Activated CD4-positive, alpha-beta T cell treated with anti-CD3 and anti-CD28 coated beads for 24 hours (primary cell): ENCODE measurements at regions not wholly inside any gene's neighbourhood (a gene's known extent, or its start where the extent isn't known, plus 50 kb on each side); places are given as distances from the start of the nearest gene placed in this dataset.
"Not testable (repeated sequence)": the region's sequence is repeated elsewhere in the genome, so short reads cannot be mapped to it uniquely, and the experiment has no call there.

ENCODE experiments used
- DNase-seq, 2 donors: peaks; one replicate each; pipeline ENCODE4 v3.0.0-alpha.2; 2020; ENCODE audit warnings: low read depth in 2 of 2

DNA sequence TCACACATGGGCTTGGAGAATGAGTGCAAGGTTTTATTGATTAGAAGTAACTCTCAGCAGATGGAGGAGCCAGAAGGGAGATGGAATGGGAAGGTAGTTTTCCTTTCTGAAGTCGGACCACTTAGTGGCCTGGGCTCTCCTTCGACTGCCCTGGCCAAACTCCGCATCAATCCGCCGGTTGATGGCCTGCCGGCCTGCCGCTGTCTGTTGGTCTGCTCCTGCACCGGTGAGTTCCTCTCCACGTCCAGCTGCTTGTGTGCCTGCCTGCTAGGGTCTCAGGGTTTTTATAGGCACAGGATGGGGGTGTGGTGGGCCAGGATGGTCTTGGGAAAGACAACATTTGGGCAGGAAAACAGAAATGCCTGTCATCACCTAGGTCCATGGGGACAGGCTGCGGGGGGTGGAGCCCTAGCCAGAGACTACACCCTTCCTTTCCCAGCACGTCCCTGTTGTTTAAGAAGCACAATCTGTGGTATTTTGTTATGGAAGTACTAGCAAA, 837.0 kb downstream of the PDCD6IP start:
- DNase-seq = no peak

DNA sequence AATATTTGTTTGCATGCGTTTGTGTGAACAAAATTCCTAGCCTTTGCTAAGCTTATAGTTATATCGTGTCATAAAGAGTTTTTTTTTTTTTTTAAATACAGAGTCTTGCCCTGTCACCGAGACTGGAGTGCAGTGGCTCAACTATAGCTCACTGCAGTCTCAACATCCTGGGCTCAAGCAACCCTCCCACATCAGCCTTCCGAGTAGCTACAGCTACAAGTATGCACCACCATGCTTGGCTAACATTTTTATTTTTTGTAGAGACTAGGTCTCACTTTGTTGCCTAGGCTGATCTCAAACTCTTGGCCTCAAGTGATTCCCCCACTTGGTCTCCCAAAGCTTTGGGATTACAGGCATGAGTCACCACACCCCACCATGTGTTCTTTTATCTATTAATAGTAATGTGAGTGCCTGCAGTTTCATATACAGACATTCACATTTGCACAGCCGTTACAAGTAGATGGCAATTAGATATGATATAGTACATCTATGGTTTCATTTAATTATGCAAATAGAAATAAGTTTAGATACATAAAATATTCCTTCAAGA, 848.6 kb downstream of the PDCD6IP start:
- no peak for DNase-seq

DNA sequence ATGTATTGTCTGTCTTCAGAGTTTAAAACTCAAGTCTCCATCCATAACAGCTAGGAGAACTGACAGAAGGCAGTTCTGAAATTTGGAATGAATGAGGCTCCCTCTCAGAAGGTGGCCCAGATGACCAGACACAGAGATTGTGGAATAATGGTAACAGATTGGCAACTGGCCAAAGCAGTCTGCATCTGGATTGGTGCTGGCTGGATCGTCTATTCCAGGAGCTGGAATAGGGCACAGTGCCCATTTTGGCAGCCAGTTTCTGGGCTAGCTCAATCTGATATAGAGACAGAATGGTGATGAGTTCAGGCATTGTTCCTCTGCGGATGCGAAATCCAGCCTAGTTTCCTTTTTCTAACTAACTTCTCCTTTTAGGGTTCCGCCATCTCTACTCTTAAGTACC, 851.7 kb downstream of the PDCD6IP start:
- no peak for DNase-seq

DNA sequence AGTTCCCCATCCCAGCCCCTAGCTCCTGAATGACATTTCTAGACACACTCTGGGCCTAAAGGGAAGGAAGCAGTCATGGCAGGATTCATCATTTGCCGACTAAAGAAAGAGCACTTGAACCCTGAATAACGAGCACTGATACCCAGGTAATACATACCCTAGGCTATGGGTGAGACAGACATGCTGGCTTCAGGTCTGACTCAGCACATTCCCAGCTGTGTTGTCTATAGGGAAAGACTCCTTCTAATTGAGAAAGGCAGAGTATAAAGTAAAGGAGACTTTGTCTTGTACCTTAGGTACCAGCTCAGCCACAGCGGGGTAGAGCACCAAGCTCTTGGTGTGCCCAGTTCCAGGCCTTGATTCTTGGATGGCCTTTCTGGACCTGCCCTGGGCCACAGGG, 870.5 kb downstream of the PDCD6IP start:
- DNase-seq = no peak

DNA sequence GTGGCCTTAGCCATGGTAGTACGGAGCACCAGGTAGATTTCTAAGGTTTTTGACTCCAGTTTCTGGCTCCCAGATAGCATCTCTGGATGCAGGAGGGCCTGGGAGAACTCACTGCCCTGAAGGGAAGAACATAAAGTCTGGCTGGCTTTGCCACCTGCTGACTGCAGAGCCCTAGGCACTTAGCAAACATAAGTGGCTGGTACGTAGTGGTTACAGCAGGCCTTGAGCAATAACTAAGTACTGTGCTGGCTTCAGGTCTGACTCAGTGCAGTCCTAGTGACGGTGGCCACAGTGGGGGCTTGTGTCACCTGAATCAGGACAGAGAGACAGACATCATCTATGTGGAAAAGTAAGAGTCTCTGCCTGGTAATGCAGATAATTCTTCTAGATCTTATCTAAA, 871.1 kb downstream of the PDCD6IP start:
- DNase-seq = no peak

DNA sequence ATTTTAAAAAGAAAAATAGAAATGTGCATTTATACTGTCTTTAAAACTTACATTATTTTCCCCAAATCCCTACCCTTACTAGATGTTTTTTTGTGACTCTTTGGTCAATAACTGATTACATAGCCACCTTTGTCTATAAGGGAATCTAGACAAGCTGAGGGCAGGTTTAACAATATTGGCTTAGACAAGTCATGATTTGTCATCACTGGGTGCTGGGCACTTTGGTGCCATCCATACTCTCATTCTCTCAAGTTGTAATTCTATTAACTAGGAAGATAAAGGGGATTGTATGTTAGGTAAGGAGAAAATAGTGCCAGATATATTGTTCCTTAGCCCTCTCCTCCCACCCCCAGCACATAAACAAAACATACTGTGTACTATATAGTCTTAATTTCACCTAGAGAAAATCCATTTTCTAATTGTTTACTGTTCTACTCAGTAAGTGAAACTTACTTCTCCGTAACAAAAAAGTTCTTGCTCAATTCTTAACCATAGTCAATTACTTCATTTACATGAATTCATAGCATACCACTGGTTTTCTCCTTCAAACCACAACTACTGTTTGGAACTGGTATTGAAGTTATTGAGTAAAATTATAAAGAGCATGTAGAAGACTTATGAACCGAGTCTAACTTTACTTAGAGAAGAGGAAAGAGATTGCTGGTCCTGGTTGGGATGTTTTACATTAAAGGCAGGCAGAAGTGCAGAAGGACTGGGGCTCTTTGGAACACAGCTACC, 877.1 kb downstream of the PDCD6IP start:
- no peak for DNase-seq

DNA sequence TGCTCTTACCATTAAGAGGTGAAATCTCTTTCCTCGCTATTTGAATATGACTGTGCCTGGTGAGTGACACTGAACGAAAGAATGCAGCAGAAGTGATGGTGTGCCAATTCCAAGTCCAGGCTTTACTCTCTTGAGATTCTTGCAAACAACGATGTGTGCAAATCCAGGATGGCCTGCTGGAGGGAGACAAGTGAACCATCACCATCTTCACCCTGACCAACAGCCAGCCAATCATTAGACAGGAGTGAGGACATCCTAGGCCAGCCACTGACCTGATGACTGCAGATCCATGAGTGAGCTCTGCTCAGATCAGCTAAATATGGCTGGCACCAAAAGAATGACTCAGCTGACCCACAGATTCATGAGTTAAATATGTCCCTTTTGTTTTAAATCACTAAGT, 878.0 kb downstream of the PDCD6IP start:
- DNase-seq = no peak

DNA sequence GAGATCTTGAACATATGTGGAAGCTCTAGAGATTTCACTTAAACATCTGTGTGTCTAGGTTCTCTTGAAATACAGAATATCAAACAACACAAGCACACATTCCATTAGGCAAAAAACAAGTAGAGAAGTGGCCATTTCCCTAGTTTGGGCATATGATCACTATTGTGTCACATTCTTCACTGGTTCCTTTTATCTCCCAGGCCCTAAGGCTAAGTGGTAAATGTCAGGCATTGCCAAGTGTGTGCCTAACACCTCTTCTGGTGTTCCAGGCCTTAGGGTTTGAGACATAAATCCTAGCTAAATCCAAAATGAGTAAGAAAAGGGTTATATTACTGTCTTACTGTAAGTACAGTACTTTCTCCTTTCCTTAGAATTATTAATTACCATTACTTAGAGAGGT, 880.1 kb downstream of the PDCD6IP start:
- no peak for DNase-seq

DNA sequence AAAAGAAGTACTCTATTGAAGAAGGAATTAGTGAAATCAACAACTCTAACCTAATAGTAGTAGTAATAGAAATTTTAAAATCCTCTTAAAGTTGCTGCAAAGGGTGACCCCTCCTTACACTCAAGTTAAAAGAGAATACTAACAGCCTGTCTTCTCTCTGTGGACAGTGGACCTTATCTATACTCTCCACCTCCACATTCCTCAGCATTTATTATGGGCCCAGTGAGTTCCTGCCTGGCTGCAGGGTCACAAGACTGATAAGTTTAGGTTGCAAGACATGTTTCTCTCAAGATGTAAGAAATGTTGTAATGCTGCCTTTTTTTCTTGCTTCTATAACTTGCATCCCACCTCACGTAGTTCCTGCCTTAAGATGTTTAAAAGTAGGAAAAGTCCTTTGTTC, 880.6 kb downstream of the PDCD6IP start:
- not testable (repeated sequence) for DNase-seq

DNA sequence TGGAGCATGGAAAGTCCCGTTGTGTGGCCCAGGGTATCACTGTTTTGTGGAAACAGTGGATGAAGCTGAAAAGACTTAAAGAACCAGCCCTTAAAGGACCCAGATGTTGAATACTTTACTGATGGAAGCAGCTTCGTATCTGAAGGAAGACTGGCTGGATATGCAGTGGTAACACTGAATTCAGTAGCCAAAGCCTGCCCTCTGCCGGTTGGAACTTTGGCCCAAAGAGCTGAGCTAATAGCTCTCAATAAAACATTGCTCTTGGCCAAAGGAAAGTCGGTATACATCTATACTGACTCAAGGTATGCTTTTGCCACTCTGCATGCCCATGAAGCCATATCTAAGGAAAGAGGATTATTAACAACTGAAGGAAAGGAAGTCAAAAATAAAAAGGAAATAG, 885.4 kb downstream of the PDCD6IP start:
- peak in 1 of 2 donors; percentile 12 for DNase-seq

DNA sequence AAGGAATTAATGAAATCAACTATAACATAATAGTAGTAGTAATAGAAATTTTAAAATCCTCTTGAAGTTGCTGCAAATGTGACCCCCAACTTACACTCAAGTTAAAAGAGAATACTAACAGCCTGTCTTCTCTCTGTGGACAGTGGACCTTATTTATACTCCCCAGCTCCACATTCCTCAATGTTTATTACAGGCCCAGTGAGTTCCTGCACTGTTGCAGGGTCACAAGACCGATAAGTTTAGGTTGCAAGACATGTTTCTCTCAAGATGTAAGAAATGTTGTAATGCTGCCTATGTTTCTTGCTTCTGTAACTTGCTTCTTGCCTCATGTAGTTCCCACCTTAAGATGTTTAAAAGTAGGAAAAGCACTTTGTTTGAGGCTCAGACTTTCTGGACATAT, 888.1 kb downstream of the PDCD6IP start:
- no peak for DNase-seq

DNA sequence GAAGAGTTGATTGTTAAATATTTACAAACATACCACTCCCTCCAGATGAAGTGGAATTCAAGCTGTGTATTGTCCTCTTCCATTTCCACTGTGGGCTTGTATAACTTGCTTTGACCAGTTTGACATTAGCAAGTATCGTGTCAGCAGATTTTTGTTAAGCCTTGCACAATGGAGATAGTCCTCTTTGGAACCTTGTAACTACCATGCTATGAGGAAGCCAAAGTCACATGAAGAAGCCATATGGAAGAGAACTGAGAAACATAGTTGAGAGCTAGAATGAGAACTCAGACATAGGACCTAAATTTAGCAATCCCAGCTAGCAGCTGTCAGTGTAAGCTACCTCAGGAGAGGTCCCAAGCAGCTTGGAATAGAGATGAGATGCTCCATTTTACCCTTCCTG, 889.2 kb downstream of the PDCD6IP start:
- DNase-seq = no peak

DNA sequence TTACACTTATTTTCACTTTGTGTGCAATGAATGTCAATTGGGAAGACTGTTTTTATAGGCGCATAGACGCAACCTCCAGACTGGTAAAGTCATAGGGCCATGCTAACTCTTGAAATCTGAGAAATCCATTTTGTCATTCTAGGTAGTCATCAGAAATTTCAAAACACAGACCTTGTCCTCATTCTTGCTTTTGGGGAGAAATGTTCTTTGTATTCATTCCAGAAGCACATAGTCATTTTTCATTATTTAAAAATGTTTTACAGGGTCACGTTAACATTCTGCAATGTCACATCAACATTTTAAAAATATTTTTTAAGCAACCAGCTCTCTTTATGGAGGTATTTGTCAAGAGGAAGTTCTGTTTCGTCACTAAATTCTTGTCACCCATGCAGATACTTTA, 898.4 kb downstream of the PDCD6IP start:
- DNase-seq = no peak

DNA sequence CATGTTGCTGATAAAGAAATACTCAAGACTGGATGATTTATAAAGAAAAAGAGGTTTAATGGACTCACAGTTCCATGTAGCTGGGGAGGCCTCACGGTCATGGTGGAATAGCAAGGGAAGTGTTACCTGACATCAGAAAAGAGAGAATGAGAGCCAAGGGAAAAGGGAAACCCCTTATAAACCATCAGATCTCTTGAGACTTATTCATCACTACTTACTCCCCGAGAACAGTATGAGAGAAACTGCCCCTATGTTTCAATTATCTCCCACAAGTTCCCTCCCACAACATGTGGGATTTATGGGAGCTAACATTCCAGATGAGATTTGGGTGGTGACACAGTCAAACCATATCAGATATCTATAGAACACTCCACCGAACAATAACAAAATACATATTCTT, 904.6 kb downstream of the PDCD6IP start:
- no peak for DNase-seq

DNA sequence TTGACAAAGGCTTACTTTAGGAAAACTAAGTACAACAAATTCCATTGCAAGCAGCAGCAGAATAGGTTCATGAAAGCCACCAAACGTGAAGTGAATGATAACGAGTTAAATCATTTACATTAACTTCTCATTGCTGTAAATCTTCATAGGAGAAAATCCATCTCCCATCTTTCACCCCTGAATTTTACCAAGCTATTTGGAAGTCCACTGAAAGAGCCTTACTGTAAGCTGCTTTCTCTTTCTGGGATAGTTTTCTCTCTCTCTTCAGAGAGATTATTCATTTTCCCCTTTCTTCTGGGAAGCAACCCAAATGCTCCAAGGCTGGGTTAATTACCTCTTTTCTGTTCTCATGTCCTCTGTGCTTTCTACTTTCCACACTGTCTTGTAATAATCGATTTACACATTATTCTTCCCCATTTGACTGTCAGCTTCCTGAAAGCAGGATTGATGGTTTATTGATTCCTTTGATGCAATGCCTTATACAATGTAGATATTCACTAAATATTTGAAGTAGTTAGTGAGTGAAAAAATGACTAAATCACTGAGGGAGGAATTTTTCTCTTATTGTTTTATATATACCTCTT, 914.3 kb upstream of the ARPP21 start:
- no peak for DNase-seq

DNA sequence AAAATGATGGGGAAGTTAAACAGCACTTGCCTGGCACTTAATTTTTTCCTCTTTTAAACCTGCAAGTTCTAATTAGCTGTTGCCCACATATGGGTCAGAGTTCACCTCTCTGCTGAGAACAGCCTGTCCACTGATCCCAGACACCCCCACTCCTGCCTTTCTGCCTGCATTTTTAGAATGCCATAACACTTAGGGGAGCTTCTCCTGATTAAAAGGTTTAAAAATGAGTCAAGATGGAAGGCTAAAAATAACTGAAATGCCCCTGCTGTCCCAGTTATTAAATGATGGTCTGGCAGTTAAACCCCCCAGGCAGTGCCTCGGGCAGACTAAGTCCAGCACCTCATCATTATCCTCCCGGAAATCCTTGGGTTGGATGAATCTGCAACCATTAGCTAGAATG, 913.6 kb upstream of the ARPP21 start:
- DNase-seq = no peak

DNA sequence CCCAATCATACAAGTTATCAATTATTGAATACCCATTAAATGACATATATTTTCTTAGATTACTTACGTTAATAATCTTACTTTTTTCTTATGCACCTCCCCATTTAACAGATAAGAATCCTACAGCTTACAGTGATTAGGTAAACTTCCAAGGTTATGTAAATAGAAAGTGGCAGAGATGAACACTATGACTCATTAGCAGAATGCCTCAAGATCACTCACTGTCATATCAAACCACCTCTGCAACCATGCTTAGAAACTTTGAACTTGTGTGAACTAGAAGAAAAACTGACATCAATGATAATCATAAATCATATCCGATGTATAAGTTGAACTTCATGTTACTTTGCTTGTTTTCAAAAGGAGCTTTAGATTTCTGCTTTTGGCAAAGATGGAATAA, 911.6 kb upstream of the ARPP21 start:
- no peak for DNase-seq

DNA sequence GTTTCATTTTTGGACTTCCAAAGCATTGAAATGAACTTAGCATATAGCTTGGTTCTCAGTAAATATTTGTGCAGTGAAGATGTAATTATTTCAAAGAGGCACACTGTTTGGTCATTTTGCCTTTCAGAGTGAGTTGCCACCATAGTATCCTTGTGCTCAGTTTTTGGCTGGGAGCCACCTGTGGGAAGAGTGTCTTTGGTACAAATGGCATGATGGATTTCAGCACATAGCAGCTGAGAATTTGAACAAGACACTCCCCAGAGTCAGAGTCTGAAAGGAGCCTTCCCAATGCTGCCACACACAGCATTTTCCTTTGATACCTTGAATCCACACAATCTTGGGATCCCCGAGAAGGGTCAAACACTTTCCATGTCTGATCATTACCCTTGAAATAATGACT, 897.2 kb upstream of the ARPP21 start:
- DNase-seq = no peak

DNA sequence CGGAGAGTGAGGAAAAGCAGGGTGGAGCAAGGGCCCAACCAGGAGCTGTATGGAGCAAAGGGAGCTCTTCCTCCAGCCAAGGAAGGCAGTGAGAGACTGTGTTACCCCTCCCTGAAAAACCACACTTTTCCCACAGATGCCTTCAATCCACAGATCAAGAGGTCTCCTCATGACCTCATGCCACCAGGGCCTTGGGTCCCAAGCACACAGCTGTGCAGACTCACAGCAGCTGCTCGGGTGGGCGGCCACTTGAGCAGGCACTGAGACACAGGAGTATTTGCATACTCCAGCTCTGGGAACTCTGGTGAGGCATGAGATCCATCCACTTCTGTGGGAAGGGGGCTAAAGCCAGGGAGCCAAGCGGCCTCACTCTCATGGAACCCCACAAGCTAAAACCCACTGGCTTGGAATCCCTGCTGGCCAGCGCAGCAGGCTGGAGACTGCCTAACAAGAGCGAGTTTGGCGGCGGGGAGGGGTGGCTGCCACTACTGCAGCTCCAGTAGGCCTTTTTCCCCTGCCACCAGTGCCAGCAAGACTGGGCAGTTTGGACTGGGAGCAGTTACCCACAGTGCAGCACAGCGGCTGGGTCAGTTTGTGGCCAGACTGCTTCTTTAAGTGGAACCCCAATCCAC, 880.6 kb upstream of the ARPP21 start:
- no peak for DNase-seq

DNA sequence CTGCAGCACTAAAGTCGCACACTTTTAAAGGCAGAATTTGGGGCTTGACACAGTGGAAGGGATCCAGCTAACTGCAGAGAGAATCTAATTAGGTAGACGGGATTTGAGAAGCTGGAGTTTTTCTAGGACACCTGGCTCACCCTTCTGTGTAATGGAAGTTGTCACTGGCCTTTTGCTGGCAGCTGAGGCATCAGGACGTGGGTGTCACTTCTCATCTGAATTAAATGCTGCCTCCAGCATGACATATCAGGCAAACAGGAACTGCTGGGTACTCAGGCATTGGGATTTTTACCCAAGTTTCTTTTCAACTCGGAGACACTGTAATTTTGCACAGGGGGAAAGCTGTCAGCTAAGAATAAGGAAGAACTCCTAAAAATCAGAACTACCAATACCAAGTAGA, 861.9 kb upstream of the ARPP21 start:
- no peak for DNase-seq

DNA sequence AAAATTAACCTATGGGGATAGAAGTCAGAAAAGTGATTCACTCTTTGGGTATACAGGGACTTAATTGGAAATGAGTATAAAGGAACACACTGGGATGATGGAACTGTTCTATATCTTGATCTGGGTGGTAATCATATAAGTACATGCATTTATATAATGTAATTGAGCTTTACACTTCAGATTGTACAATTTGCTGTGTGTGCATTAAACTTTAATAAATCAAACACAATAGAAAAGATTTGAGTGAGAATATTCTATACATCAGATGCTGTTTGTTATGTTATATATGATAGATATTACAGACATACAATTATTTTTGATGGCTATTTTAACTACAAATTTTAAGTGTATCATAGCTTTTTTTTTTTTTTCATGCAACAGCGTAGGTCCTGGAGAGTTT, 860.2 kb upstream of the ARPP21 start:
- no peak for DNase-seq

DNA sequence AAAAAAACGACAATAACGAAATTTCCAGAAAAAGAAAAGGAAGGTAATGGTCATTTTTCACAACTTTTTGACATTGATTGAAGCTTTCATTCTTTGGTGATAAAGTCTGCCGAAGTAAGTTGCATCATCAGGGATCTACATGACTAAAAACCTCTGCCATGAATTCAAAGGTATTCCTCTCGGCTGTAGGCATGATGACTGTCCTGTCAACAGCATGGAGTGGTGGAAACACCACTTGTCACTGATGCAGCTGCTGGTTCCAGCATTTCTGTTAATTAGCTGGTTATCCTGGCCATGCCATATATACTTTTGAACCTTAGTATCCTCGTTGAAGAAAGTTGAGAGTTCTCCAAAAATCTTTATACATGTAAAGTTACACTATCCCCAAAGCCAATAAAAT, 859.0 kb upstream of the ARPP21 start:
- no peak for DNase-seq

DNA sequence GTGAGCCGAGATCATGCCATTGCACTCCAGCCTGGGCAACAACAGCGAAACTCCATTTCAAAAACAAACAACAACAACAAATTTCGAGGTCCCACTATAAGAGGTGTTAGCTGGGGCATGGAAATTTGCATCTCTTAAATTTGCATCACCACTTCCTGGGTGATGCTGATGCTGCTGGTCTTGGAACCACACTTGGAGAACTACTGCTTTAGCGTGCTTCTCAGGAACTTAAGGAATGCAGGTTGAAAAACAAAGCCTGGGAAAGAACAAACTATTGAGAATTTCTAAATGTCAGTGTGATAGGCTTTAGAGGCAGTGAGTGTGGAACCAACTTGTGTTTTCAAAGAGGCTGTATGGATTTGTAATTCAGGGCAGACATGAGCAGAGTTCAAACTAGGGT, 858.4 kb upstream of the ARPP21 start:
- DNase-seq = no peak
